Epithelial cell of esophagus (primary cell): ENCODE measurements at regions not wholly inside any gene's neighbourhood (a gene's known extent, or its start where the extent isn't known, plus 50 kb on each side); places are given as distances from the start of the nearest gene placed in this dataset.

ENCODE experiments used
- DNase-seq: peaks from one replicate; pipeline ENCODE4 v3.0.0; 2010; ENCODE audit warnings: low read depth
- H3K4me3 ChIP-seq: 2 replicates; pipeline ENCODE4 v1.5.1; 2011; ENCODE audit warnings: mild to moderate bottlenecking, low read length, control low read depth
- TF ChIP-seq, protein P1 (sequence below): IDR thresholded peaks from 2 replicates; pipeline ENCODE4 v1.5.1; 2011; ENCODE audit warnings: low read depth, mild to moderate bottlenecking, low read length, control low read depth, inconsistent platforms; ENCODE audit not compliant: insufficient read depth; ENCODE audit errors: missing control alignments

- DNase-seq: no peak
- TF ChIP-seq, protein P1, sequence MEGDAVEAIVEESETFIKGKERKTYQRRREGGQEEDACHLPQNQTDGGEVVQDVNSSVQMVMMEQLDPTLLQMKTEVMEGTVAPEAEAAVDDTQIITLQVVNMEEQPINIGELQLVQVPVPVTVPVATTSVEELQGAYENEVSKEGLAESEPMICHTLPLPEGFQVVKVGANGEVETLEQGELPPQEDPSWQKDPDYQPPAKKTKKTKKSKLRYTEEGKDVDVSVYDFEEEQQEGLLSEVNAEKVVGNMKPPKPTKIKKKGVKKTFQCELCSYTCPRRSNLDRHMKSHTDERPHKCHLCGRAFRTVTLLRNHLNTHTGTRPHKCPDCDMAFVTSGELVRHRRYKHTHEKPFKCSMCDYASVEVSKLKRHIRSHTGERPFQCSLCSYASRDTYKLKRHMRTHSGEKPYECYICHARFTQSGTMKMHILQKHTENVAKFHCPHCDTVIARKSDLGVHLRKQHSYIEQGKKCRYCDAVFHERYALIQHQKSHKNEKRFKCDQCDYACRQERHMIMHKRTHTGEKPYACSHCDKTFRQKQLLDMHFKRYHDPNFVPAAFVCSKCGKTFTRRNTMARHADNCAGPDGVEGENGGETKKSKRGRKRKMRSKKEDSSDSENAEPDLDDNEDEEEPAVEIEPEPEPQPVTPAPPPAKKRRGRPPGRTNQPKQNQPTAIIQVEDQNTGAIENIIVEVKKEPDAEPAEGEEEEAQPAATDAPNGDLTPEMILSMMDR: no peak
Measured at GRCh38 chr5:99936911-99937310, 598.3 kb upstream of the FAM174A start.

DNA sequence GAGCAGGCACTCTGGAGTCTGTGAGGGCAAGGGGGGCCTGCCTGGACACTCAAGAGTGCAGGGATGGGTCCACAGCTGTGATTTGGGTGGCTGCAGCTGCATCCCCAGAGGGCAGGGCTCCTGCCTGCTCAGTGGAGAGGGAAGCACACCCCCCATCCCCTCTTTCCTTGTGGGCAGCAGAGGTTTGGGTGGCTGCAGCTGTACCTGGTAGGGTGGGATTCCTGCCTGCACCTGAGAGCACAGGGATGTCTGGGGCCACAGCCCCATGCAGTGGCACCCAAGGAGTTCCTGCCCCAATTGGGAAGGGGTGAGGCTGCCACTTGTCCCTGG is 605.4 kb upstream of the FAM174A start:
- H3K4me3 ChIP-seq: no peak overlapping the region
- TF ChIP-seq, protein P1: no peak
- no peak for DNase-seq

More at GRCh38 chr5:99936911-99937310, 598.3 kb upstream of the FAM174A start:
- no peak overlapping the region for H3K4me3 ChIP-seq

DNA sequence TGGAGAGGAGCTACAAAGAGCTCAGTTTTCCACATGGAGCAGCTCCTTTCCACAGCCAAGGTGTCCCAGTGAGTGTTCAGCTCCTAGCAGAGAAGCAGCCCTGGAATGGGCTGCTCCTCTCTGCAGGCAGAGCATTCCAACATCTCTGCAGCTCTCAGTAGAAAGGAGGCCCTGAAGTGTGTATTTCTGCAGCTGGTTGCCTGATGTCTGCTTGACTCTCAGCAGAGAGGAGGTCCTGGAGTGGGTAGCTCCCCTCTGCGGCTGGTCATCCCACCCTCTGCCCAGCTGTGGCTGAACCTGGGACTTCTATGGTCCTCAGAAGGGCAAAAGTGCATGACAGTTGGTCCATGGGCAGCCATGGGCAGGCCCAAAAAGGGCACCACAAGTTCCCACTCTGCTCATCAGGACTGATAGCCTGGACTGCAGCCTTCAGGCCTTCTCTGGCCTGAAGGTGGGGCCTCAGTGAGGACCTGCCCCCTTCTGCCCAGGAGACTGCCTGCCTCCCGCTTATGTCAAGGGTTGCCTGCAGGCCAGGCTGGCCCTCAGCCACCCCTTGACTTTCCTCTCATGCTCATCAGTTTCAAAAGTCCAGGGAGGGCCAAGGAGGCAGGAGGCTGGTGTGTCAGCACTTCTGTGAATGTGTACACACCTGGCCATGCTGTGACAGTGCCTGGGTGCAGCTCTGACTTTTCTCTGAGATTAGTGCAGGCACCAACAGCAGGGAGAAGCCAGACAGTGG is 605.9 kb upstream of the FAM174A start:
- H3K4me3 ChIP-seq: no peak overlapping the region
- DNase-seq: no peak
- TF ChIP-seq, protein P1: no peak

- no peak for DNase-seq
Measured at GRCh38 chr5:99928490-99928889, 606.7 kb upstream of the FAM174A start.

DNA sequence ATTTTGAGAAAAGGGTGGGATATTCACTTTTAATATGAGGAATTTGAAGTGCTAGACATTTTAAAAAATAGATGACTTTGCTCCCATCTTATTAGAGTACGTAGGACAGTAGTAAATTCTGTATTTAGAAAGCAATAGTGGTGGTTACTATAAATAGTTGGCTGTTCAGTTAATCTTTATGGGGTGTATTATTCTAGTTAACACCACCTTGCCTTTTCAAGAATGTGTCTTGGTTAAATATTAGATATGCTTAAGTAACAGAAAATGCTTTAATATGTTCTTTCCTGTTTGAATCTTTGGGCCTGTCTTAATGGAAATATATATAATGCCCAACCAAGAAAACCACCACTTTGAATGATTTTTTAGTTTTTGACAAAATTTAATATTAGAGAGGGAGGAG is 608.7 kb upstream of the FAM174A start:
- no peak for DNase-seq
- no peak overlapping the region for H3K4me3 ChIP-seq
- TF ChIP-seq, protein P1: no peak

More at GRCh38 chr5:99928490-99928889, 606.7 kb upstream of the FAM174A start:
- TF ChIP-seq, protein P1: no peak
- no peak overlapping the region for H3K4me3 ChIP-seq

GRCh38 chr5:99922386-99922785 is 612.8 kb upstream of the FAM174A start:
- no peak for DNase-seq
- TF ChIP-seq, protein P1: no peak
- H3K4me3 ChIP-seq: no peak overlapping the region

DNA sequence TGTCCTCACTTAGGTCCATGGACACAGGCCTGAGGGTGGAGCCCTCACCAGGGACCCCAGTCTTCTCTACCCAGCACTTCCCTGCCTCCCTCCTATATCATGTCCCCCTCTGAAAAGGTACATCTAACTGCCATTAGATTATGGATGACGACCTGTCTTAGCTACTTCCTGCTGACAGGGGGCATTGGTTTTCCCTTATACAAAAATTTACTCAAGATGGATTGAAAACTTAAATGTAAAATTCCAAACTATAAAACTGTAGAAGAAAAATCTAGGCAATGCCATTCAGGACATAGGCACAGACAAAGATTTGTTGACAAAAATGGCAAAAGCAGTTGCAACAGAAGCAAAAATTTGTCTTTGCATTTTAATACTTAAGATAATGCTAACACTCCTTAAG is 623.2 kb upstream of the FAM174A start:
- no peak overlapping the region for H3K4me3 ChIP-seq
- no peak for DNase-seq
- TF ChIP-seq, protein P1: no peak
